GM23338 (cell line): ENCODE measurements at regions not wholly inside any gene's neighbourhood (a gene's known extent, or its start where the extent isn't known, plus 50 kb on each side); places are given as distances from the start of the nearest gene placed in this dataset.

Experiments used
- ATAC-seq: fragments of 200-7000 bp; cut with Tn5 transposase; 3 replicates; pipeline ENCODE4 v1.9.1; 2020
- DNase-seq: peaks from one replicate; pipeline ENCODE4 v3.0.0-alpha.2; 2015; ENCODE audit warnings: low spot score
- H2AFZ ChIP-seq: fragments of 200-600 bp; sonication (generic); 2 replicates; pipeline ENCODE4 v1.8.0; 2016; ENCODE audit warnings: antibody characterized with exemption, mild to moderate bottlenecking, moderate library complexity
- H3F3A ChIP-seq: fragments of 200-600 bp; sonication (generic); replicated peaks from 2 replicates; pipeline ENCODE4 v1.8.0; 2017; ENCODE audit warnings: antibody characterized with exemption, mixed run types, low read depth
- H3K27ac ChIP-seq: fragments of 200-600 bp; sonication (generic); 2 replicates; pipeline ENCODE4 v1.6.1; 2016; ENCODE audit warnings: low read depth
- H3K27me3 ChIP-seq: fragments of 200-600 bp; sonication (generic); 2 replicates; pipeline ENCODE4 v1.8.0; 2016; ENCODE audit warnings: mild to moderate bottlenecking, mixed run types, moderate library complexity; ENCODE audit not compliant: insufficient read depth
- H3K36me3 ChIP-seq: fragments of 200-600 bp; sonication (generic); 2 replicates; pipeline ENCODE4 v1.8.0; 2016; ENCODE audit warnings: mild to moderate bottlenecking; ENCODE audit not compliant: insufficient read depth
- H3K4me1 ChIP-seq: fragments of 200-600 bp; sonication (generic); 2 replicates; pipeline ENCODE4 v1.8.0; 2016; ENCODE audit warnings: mild to moderate bottlenecking, moderate library complexity; ENCODE audit not compliant: insufficient read depth
- H3K4me2 ChIP-seq: fragments of 200-600 bp; sonication (generic); 2 replicates; pipeline ENCODE4 v1.7.1; 2017; ENCODE audit warnings: mixed run types
- H3K4me3 ChIP-seq: fragments of 200-600 bp; sonication (generic); 2 replicates; pipeline ENCODE4 v1.6.1; 2016; ENCODE audit warnings: mixed run types
- H3K79me2 ChIP-seq: fragments of 200-600 bp; sonication (generic); replicated peaks from 2 replicates; pipeline ENCODE4 v1.8.0; 2017; ENCODE audit warnings: mild to moderate bottlenecking; ENCODE audit not compliant: insufficient read depth
- H3K9me2 ChIP-seq: fragments of 200-600 bp; sonication (generic); 2 replicates; pipeline ENCODE4 v1.8.0; 2017; ENCODE audit not compliant: insufficient read depth
- H4K20me1 ChIP-seq: fragments of 200-600 bp; sonication (generic); replicated peaks from 2 replicates; pipeline ENCODE4 v1.8.0; 2017; ENCODE audit warnings: mild to moderate bottlenecking; ENCODE audit not compliant: insufficient read depth
- H3K27ac Mint-ChIP-seq: 2 replicates; pipeline ENCODE4 v1.8.0; 2020; ENCODE audit warnings: inconsistent platforms, mild to moderate bottlenecking, moderate library complexity, mixed read lengths
- H3K27me3 Mint-ChIP-seq: 3 replicates; pipeline ENCODE4 v1.8.0; 2022; ENCODE audit warnings: low read depth, mild to moderate bottlenecking, moderate library complexity, mixed read lengths, inconsistent platforms; ENCODE audit not compliant: insufficient read depth, poor library complexity
- H3K36me3 Mint-ChIP-seq: 3 replicates; pipeline ENCODE4 v1.8.0; 2021; ENCODE audit warnings: low read depth, mild to moderate bottlenecking, inconsistent platforms, moderate library complexity, mixed read lengths
- H3K4me1 Mint-ChIP-seq: 3 replicates; pipeline ENCODE4 v1.8.0; 2020; ENCODE audit warnings: mild to moderate bottlenecking, inconsistent platforms, mixed read lengths
- H3K4me3 Mint-ChIP-seq: 3 replicates; pipeline ENCODE4 v1.8.0; 2021; ENCODE audit warnings: moderate library complexity, mild to moderate bottlenecking, inconsistent platforms, mixed read lengths
- H3K9me3 Mint-ChIP-seq: 3 replicates; pipeline ENCODE4 v1.8.0; 2020; ENCODE audit warnings: moderate library complexity, mild to moderate bottlenecking, inconsistent platforms, mixed read lengths
- CREB1 ChIP-seq: fragments of 250-450 bp; sonication (Bioruptor Pico); IDR thresholded peaks from 2 replicates; pipeline ENCODE4 v1.5.0; 2020; ENCODE audit warnings: low read depth, mild to moderate bottlenecking, moderate library complexity
- EZH2 ChIP-seq: fragments of 200-600 bp; sonication (generic); IDR thresholded peaks from one replicate; pipeline ENCODE4 v1.8.0; 2017; ENCODE audit warnings: antibody characterized with exemption, mild to moderate bottlenecking, low read depth; ENCODE audit not compliant: unreplicated experiment
- EZH2phosphoT487 ChIP-seq: fragments of 200-600 bp; sonication (generic); IDR thresholded peaks from one replicate; pipeline ENCODE4 v1.8.1; 2018; ENCODE audit warnings: antibody characterized with exemption; ENCODE audit not compliant: unreplicated experiment
- JUNB ChIP-seq: IDR thresholded peaks from one replicate; pipeline ENCODE4 v1.6.1; 2016; ENCODE audit warnings: antibody characterized with exemption; ENCODE audit not compliant: unreplicated experiment
- NANOG ChIP-seq: IDR thresholded peaks from 2 replicates; pipeline ENCODE4 v1.6.1; 2016; ENCODE audit warnings: antibody characterized with exemption, borderline replicate concordance
- STAT1 ChIP-seq: IDR thresholded peaks from one replicate; pipeline ENCODE4 v1.6.1; 2016; ENCODE audit warnings: antibody characterized with exemption; ENCODE audit not compliant: unreplicated experiment
- ZNF114 ChIP-seq: fragments of 250-450 bp; sonication (Bioruptor Pico); IDR thresholded peaks from 2 replicates; pipeline ENCODE4 v1.5.0; 2020; ENCODE audit warnings: mild to moderate bottlenecking, moderate library complexity
- ZNF331 ChIP-seq: fragments of 250-450 bp; sonication (Bioruptor Pico); IDR thresholded peaks from 2 replicates; pipeline ENCODE4 v1.5.0; 2020; ENCODE audit warnings: low read depth, mild to moderate bottlenecking, moderate library complexity
- TF ChIP-seq, protein P1 (sequence below), 2 experiments: fragments of 200-600 bp in 1 of 2; sonication (generic) in 1 of 2; conservative IDR thresholded peaks; 2 replicates each; pipeline versions ENCODE4 v1.5.1 to v1.6.1; 2016 to 2017; ENCODE audit warnings: antibody characterized with exemption in 2 of 2, low read depth in 2 of 2, mild to moderate bottlenecking in 2 of 2, moderate library complexity in 1 of 2
- TF ChIP-seq, protein P2 (sequence below): IDR thresholded peaks from 2 replicates; pipeline ENCODE4 v1.6.1; 2016; ENCODE audit warnings: antibody characterized with exemption
- TF ChIP-seq, protein P3 (sequence below): fragments of 250-450 bp; sonication (Bioruptor Pico); IDR thresholded peaks from 2 replicates; pipeline ENCODE4 v1.5.0; 2020; ENCODE audit warnings: mild to moderate bottlenecking, moderate library complexity

DNA sequence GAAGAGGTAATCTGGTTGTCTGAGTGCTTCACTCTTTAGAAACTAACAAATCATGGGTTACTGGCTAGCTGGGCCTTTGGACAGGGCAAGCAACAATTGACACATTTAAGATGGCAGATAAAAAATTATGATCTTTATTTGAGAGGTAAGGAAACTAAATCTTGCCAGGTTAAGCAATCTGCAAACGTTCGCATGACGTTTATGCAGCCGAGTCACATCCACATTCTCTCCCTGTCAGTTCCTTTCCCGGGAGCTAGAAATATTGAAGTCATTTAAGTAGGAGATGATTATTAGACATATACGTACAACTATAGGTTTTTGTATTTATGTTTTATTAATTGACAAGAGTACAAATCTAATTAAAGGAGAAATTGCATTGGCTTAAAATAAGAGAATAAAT lies 57.4 kb upstream of the RCN1 start:
- no peaks in the 10 kb centered on the region for H3K9me3 Mint-ChIP-seq
- H3K36me3 ChIP-seq, result no peaks in the 10 kb centered on the region
- H3K4me3 ChIP-seq, result no peak overlapping the region
- H3F3A ChIP-seq, result no peaks in the 10 kb centered on the region
- H3K4me2 ChIP-seq, result no peak overlapping the region
- H3K9me2 ChIP-seq, result no peaks in the 10 kb centered on the region
- no peaks in the 10 kb centered on the region for H3K4me1 ChIP-seq
- no peak overlapping the region for H2AFZ ChIP-seq
- H3K27ac Mint-ChIP-seq, result no peak overlapping the region
- H3K27me3 ChIP-seq, result no peaks in the 10 kb centered on the region
- H3K4me3 Mint-ChIP-seq, result no peak overlapping the region
- H3K27me3 Mint-ChIP-seq, result no peaks in the 10 kb centered on the region
- no peaks in the 10 kb centered on the region for H3K79me2 ChIP-seq
- no peaks in the 10 kb centered on the region for H4K20me1 ChIP-seq
- TF ChIP-seq CREB1 (CRISPR knock-in tag) (no peak), ZNF331 (CRISPR knock-in tag) (no peak), ZNF114 (CRISPR knock-in tag) (no peak), JUNB (no peak), STAT1 (no peak), NANOG (no peak), EZH2 (no peak)
- TF ChIP-seq, protein P1, sequence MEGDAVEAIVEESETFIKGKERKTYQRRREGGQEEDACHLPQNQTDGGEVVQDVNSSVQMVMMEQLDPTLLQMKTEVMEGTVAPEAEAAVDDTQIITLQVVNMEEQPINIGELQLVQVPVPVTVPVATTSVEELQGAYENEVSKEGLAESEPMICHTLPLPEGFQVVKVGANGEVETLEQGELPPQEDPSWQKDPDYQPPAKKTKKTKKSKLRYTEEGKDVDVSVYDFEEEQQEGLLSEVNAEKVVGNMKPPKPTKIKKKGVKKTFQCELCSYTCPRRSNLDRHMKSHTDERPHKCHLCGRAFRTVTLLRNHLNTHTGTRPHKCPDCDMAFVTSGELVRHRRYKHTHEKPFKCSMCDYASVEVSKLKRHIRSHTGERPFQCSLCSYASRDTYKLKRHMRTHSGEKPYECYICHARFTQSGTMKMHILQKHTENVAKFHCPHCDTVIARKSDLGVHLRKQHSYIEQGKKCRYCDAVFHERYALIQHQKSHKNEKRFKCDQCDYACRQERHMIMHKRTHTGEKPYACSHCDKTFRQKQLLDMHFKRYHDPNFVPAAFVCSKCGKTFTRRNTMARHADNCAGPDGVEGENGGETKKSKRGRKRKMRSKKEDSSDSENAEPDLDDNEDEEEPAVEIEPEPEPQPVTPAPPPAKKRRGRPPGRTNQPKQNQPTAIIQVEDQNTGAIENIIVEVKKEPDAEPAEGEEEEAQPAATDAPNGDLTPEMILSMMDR (conservative IDR thresholded peaks at IDR 0.05; ENCODE audit: low read depth in 2 of 2), result no peak
- TF ChIP-seq, protein P2, sequence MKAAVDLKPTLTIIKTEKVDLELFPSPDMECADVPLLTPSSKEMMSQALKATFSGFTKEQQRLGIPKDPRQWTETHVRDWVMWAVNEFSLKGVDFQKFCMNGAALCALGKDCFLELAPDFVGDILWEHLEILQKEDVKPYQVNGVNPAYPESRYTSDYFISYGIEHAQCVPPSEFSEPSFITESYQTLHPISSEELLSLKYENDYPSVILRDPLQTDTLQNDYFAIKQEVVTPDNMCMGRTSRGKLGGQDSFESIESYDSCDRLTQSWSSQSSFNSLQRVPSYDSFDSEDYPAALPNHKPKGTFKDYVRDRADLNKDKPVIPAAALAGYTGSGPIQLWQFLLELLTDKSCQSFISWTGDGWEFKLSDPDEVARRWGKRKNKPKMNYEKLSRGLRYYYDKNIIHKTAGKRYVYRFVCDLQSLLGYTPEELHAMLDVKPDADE, result no peak
- DNase-seq (no peak), ATAC-seq (no peak)
- no peak overlapping the region for H3K27ac ChIP-seq
- H3K36me3 Mint-ChIP-seq, result no peaks in the 10 kb centered on the region
- H3K4me1 Mint-ChIP-seq, result peaks cover 3% of the 10 kb centered on the region; the same call in 1 of the 3 replicates

DNA sequence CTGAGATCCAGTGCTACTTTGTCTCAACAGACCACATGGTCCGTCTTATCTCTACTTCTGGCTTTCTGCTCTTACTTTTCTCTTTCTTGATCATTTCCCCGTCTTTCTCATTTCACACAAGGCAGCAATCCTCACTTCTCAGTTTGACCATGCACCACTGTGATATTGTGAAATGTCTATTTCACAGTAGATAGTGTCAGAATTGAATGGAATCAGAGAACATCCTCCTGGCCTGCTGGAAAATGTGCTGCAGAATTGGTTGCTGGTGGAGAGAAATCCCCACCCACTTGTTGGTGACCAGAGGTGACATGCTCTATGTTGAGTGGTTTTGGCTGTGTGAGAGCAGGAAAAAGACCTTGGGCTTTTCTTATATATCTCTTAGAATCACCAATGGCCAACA lies 57.8 kb upstream of the RCN1 start:
- Histone ChIP-seq H3K27ac (no peak overlapping the region), H3K9me2 (no peaks in the 10 kb centered on the region), H3K36me3 (no peaks in the 10 kb centered on the region), H3K27me3 (no peaks in the 10 kb centered on the region), H3K79me2 (no peaks in the 10 kb centered on the region), H2AFZ (peak overlapping the region; percentile 66; the same call in 1 of the 2 replicates), H4K20me1 (no peaks in the 10 kb centered on the region), H3K4me1 (no peaks in the 10 kb centered on the region), H3K4me2 (no peak overlapping the region), H3F3A (no peaks in the 10 kb centered on the region), H3K4me3 (no peak overlapping the region)
- ATAC-seq (no peak), DNase-seq (no peak)
- no peak overlapping the region for H3K27ac Mint-ChIP-seq
- H3K4me3 Mint-ChIP-seq, result no peak overlapping the region
- H3K36me3 Mint-ChIP-seq, result no peaks in the 10 kb centered on the region
- H3K27me3 Mint-ChIP-seq, result no peaks in the 10 kb centered on the region
- no peaks in the 10 kb centered on the region for H3K9me3 Mint-ChIP-seq
- H3K4me1 Mint-ChIP-seq, result peaks cover 3% of the 10 kb centered on the region; the same call in 1 of the 3 replicates
- TF ChIP-seq EZH2phosphoT487 (no peak), EZH2 (no peak), NANOG (no peak)
- TF ChIP-seq, protein P3, sequence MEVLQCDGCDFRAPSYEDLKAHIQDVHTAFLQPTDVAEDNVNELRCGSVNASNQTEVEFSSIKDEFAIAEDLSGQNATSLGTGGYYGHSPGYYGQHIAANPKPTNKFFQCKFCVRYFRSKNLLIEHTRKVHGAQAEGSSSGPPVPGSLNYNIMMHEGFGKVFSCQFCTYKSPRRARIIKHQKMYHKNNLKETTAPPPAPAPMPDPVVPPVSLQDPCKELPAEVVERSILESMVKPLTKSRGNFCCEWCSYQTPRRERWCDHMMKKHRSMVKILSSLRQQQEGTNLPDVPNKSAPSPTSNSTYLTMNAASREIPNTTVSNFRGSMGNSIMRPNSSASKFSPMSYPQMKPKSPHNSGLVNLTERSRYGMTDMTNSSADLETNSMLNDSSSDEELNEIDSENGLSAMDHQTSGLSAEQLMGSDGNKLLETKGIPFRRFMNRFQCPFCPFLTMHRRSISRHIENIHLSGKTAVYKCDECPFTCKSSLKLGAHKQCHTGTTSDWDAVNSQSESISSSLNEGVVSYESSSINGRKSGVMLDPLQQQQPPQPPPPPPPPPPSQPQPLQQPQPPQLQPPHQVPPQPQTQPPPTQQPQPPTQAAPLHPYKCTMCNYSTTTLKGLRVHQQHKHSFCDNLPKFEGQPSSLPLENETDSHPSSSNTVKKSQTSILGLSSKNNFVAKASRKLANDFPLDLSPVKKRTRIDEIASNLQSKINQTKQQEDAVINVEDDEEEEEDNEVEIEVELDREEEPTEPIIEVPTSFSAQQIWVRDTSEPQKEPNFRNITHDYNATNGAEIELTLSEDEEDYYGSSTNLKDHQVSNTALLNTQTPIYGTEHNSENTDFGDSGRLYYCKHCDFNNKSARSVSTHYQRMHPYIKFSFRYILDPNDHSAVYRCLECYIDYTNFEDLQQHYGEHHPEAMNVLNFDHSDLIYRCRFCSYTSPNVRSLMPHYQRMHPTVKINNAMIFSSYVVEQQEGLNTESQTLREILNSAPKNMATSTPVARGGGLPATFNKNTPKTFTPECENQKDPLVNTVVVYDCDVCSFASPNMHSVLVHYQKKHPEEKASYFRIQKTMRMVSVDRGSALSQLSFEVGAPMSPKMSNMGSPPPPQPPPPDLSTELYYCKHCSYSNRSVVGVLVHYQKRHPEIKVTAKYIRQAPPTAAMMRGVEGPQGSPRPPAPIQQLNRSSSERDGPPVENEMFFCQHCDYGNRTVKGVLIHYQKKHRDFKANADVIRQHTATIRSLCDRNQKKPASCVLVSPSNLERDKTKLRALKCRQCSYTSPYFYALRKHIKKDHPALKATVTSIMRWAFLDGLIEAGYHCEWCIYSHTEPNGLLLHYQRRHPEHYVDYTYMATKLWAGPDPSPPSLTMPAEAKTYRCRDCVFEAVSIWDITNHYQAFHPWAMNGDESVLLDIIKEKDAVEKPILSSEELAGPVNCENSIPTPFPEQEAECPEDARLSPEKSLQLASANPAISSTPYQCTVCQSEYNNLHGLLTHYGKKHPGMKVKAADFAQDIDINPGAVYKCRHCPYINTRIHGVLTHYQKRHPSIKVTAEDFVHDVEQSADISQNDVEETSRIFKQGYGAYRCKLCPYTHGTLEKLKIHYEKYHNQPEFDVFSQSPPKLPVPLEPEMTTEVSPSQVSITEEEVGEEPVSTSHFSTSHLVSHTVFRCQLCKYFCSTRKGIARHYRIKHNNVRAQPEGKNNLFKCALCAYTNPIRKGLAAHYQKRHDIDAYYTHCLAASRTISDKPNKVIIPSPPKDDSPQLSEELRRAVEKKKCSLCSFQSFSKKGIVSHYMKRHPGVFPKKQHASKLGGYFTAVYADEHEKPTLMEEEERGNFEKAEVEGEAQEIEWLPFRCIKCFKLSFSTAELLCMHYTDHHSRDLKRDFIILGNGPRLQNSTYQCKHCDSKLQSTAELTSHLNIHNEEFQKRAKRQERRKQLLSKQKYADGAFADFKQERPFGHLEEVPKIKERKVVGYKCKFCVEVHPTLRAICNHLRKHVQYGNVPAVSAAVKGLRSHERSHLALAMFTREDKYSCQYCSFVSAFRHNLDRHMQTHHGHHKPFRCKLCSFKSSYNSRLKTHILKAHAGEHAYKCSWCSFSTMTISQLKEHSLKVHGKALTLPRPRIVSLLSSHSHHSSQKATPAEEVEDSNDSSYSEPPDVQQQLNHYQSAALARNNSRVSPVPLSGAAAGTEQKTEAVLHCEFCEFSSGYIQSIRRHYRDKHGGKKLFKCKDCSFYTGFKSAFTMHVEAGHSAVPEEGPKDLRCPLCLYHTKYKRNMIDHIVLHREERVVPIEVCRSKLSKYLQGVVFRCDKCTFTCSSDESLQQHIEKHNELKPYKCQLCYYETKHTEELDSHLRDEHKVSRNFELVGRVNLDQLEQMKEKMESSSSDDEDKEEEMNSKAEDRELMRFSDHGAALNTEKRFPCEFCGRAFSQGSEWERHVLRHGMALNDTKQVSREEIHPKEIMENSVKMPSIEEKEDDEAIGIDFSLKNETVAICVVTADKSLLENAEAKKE, result no peak
- TF ChIP-seq, protein P2, result no peak
